Right lobe of liver (tissue), 6 donors: ENCODE measurements at regions not wholly inside any gene's neighbourhood (a gene's known extent, or its start where the extent isn't known, plus 50 kb on each side); places are given as distances from the start of the nearest gene placed in this dataset.

Source experiments
- ATAC-seq, 4 donors: fragments of 200-7000 bp; cut with Tn5 transposase; one replicate each; pipeline ENCODE4 v1.9.1; 2020; ENCODE audit warnings: mild to moderate bottlenecking in 4 of 4, moderate library complexity in 4 of 4
- DNase-seq, 3 donors: peaks; one replicate each; pipeline ENCODE4 v3.0.0-alpha.2; 2020
- H3K27ac ChIP-seq, 3 donors: fragments of 200-600 bp; one replicate each; pipeline ENCODE4 v1.8.0; 2022
- H3K27me3 ChIP-seq, 2 donors: fragments of 200-600 bp; one replicate each; pipeline ENCODE4 v1.8.0; 2022
- H3K36me3 ChIP-seq, 4 donors: fragments of 200-600 bp; sonication (generic) in 1 of 4; one replicate each; pipeline versions ENCODE4 v1.5.1 to v1.8.0; 2017 to 2022; ENCODE audit warnings: control low read depth in 1 of 4
- H3K4me1 ChIP-seq, 4 donors: fragments of 200-600 bp; sonication (generic) in 1 of 4; one replicate each; pipeline versions ENCODE4 v1.5.1 to v1.8.0; 2017 to 2022; ENCODE audit warnings: control low read depth in 1 of 4
- H3K4me3 ChIP-seq, 3 donors: fragments of 200-600 bp; one replicate each; pipeline ENCODE4 v1.8.0; 2022
- H3K9me3 ChIP-seq, 4 donors: fragments of 200-600 bp; sonication (generic) in 1 of 4; one replicate each; pipeline versions ENCODE4 v1.5.1 to v1.8.0; 2017 to 2022; ENCODE audit warnings: control low read depth in 1 of 4
- CTCF ChIP-seq, 4 donors: fragments of 200-600 bp in 3 of 4; fragments of 450-650 bp in 1 of 4; IDR thresholded peaks; one replicate each; pipeline versions ENCODE4 v1.5.1 to v1.8.0; 2016 to 2022; ENCODE audit warnings: antibody characterized with exemption in 4 of 4, mild to moderate bottlenecking in 2 of 4
- POLR2A ChIP-seq: fragments of 450-650 bp; IDR thresholded peaks from one replicate; pipeline ENCODE4 v1.6.1; 2017; ENCODE audit warnings: antibody characterized with exemption, mild to moderate bottlenecking
- WGBS: methylation state at CpG from one replicate; pipeline ENCODE4 v1.1.6; 2018; ENCODE audit warnings: low coverage, low lambda C conversion rate; ENCODE audit not compliant: insufficient coverage; ENCODE audit errors: missing lambda C conversion rate; 5-methylcytosine and 5-hydroxymethylcytosine counted together
- intact Hi-C, 2 donors: fragments of 100-400 bp; cut with DNase I; formaldehyde crosslinking; loops; one replicate each; pipeline versions ENCODE4 v1.11.2 to v1.14.1; 2022
- donor health status: DM: no; HTN: yes; CAD: no.
- donor health status: DM: no; HTN: no; CAD: no.
- donor health status: DM: no; HTN: no; CAD: no.
- donor health status: DM: no; HTN: yes; CAD: no.
- donor health status: DM: no; HTN: yes; CAD: no.

DNA sequence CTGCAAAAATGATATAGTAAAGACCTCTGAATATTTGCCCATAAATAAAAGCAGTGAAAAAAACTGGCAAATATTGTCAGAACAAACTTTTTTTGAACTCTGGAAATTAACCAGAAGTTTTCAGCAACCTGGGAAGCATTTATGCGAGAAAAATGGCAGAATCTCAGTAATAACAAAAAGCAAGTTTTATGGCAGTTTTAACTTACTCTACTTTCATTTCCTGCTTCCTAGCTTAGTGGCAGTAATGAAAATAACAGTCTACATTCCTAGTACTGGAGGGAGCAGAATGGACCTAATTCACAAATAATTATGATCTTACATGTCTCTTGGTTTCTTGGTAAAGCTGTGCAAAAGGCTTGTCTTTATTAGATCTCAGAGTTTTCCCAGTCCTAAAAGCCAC lies 460.1 kb downstream of the NAF1 start:
- DNase-seq (no peak), ATAC-seq (no peak)
- Histone ChIP-seq H3K4me3 (no peak overlapping the region), H3K4me1 (no peaks in the 10 kb centered on the region), H3K9me3 (no peaks in the 10 kb centered on the region), H3K27ac (no peak overlapping the region), H3K27me3 (no peaks in the 10 kb centered on the region), H3K36me3 (no peaks in the 10 kb centered on the region)
- TF ChIP-seq POLR2A = no peak
- TF ChIP-seq CTCF (IDR thresholded peaks at IDR 0.05) = no peak
- 63% methylated on average over 1 of the region's 1 CpG for WGBS
- intact Hi-C loops = no loop called here

DNA sequence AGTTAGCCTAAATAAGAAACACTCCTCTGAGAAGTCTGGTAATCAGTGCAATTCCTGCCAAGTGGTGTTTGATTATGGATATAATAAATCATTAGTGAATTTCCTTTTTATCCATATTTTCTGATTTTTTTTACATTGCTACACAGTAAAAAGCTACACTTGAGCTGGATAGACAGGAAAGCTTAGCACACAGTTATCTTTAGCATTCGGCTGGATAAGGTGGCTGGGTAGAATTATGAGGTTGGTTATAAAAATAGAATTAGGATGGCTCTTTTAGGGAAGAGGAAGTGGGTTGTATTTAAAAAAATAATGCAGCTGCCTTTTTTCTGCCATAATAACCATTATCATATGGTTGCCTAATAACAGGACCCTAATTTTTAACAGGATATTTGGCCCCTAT lies 460.6 kb downstream of the NAF1 start:
- no peak overlapping the region for H3K27ac ChIP-seq
- H3K4me1 ChIP-seq = no peaks in the 10 kb centered on the region
- WGBS = 14% methylated on average over 1 of the region's 1 CpG
- ATAC-seq = no peak
- intact Hi-C loops = no loop called here
- no peaks in the 10 kb centered on the region for H3K27me3 ChIP-seq
- no peak for TF ChIP-seq CTCF (IDR thresholded peaks at IDR 0.05)
- TF ChIP-seq POLR2A = no peak
- H3K4me3 ChIP-seq = no peak overlapping the region
- no peaks in the 10 kb centered on the region for H3K9me3 ChIP-seq
- no peaks in the 10 kb centered on the region for H3K36me3 ChIP-seq
- no peak for DNase-seq

DNA sequence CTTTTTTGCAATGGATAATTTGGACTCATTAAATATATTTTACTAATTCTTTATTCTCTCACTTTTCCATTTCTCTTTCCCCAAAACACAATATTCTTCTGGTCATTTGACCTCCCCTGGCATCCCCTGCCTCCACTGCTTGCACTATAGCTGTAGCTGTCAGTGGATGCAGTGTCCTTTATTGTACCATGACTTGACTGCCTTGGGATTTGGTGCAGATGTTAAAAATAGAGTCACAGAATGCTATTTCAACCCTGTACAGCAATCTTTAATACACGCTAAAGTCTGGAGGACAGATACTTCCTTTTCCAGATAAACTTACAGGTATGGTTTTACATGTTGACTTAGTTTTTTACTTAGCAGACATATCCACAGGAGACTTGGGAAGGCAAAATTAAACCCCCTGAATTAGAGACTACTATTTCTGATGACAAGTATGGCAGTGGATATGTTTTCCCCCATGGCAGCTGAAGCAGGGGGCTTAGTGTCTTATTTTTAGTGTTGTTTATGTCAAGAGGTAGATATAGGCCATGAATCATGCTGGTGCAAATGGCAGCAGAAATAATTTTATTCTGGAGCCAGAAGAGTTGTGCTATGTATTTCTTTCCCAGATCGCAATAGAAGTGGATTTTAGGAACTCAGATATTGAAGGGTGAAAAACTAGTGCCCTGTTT lies 461.4 kb downstream of the NAF1 start:
- H3K27me3 ChIP-seq = no peaks in the 10 kb centered on the region
- no peaks in the 10 kb centered on the region for H3K36me3 ChIP-seq
- no peak overlapping the region for H3K27ac ChIP-seq
- TF ChIP-seq POLR2A (no peak), CTCF (IDR thresholded peaks at IDR 0.05) (no peak)
- no peaks in the 10 kb centered on the region for H3K4me1 ChIP-seq
- DNase-seq = no peak
- no peaks in the 10 kb centered on the region for H3K9me3 ChIP-seq
- intact Hi-C loops = no loop called here
- no peak for ATAC-seq
- no peak overlapping the region for H3K4me3 ChIP-seq
- WGBS = 53% methylated on average over 2 of the region's 2 CpGs

- H3K4me3 ChIP-seq = no peak overlapping the region
- peaks cover 0 to 1% (median 0%) of the 10 kb centered on the region in 4 donors for H3K4me1 ChIP-seq
- no peak for TF ChIP-seq CTCF (IDR thresholded peaks at IDR 0.05)
- TF ChIP-seq POLR2A = no peak
- no peak for DNase-seq
- no peak overlapping the region for H3K27ac ChIP-seq
- no peaks in the 10 kb centered on the region for H3K36me3 ChIP-seq
- 54% methylated on average over 3 of the region's 3 CpGs for WGBS
- ATAC-seq = no peak
- H3K27me3 ChIP-seq = no peaks in the 10 kb centered on the region
- no peaks in the 10 kb centered on the region for H3K9me3 ChIP-seq
- intact Hi-C loops = no loop called here
Measured at GRCh38 chr4:162700815-162701361, 465.8 kb downstream of the NAF1 start.
